Activated effector memory CD4-positive, alpha-beta T cell treated with anti-CD3 and anti-CD28 coated beads, Interleukin-2, amount 50 U/mL, for 16 hours (primary cell): ENCODE measurements at regions not wholly inside any gene's neighbourhood (a gene's known extent, or its start where the extent isn't known, plus 50 kb on each side); places are given as distances from the start of the nearest gene placed in this dataset.
A peak's percentile ranks its signal among the peaks of the same experiment; 100 is the strongest.

ENCODE experiments used
- DNase-seq: peaks from one replicate; pipeline ENCODE4 v3.0.0-alpha.2; 2020

DNA sequence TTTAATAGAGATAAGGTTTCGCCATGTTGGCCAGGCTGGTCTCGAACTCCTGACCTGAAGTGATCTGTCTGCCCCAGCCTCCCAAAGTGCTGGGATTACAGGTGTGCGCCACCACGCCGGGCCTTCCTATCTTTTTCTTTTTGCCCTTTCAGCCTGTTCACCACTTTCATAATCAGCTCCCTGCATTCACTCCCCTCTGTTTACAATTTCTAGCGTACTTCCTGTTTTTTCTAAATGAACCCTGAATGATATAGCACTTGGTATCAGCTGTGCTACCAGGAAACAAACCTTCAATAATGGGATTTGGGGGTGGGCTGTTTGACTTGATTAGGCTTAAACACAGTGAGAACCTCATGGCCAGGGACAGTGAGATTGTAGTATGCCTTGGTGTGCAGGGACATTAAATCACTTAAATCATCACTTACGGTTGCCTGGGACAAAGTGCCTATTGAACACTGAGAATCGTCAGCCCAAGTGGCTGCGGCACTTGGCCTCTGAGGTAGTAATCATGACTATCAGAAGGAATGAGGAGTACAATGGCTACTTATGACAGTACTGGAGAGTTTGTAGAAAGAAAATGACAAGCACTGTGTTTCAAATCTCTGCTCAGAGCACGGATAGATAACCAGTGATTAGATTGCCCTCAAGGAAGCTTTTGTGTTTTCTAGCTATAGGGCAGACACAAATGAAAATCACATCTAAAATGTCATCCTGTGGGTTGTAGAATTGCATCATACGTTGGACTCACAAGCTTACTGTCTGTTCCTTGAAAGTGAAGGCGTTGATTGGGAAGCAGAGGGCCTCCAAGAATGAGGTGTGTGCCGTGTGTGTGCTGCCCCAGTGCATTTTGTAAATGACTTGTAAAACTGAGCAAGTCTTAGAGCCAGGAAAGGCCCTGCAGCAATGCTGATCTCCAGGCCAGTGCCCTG lies 661.8 kb downstream of the MATN1 start:
- DNase-seq, result no peak

- no peak for DNase-seq
Observed at GRCh38 chr1:30060738-30061137, 662.6 kb downstream of the MATN1 start.

- DNase-seq, result no peak
Observed at GRCh38 chr1:30058970-30059369, 664.4 kb downstream of the MATN1 start.

- DNase-seq, result peak; percentile 12
Observed at GRCh38 chr1:30054126-30054525, 669.3 kb downstream of the MATN1 start.

DNA sequence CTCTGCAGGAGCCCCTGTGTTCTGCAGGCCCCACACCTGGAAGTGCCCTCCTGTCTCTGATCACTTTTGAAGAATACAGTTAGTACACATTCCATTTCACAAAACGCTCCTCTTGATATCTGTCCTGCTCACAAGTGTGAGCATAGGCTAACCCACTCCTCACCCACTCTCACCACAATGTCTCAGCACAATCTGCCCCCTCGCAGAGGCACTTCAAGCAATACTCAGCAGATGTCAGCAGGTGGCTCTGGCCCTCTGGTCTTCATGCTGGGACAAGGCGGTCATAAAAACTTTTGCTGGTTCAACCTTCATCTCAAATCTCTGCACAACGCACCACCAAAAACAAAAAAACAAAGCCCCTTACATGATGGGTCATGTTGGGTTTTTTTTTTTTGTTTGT lies 671.2 kb downstream of the MATN1 start:
- peak; percentile 16 for DNase-seq

DNA sequence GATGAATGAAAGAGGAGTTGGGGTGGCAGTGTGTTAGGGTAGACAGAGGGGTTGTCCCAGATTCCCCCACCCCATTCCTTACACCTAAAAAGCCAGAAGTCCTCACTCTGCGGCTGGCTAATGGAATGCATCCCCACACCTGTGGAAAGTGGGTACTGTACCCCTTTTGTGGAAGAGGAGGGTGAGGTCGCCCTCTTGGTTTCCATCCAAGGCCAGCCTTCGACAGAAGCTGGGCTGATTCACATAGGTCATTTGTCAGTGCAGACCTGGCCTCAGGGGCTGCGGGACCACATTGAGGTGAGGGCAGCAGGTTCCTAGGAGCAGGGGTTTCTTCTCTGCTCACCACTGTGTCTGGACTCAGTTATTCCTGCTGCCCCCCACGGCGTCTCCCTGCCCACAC lies 671.6 kb downstream of the MATN1 start:
- peak; percentile 54 for DNase-seq

DNA sequence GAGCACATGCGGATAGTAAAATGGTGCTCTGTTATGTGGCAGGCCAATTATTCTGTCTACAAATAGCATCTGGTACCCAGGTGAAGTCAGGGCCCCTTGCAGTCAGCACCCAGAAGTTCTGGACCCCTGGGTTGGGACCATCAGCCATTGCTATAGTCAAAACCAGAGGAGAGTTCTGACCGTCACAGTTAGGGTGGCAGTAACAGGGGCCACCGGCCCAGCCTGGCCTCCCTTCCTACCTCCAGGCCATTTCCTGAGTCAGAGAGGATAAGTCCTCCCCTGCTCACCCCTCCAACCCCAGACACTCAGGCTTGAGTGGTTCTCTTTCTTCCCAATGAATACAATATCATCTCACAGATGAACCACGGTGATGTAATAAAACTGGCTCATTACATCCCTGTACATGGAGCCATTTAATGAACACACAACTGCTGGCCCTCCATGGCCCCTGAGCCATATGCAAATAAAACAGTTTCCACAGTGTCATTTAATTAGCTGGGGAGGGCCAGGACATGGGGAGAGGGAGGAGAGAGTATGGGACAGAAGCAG lies 673.6 kb downstream of the MATN1 start:
- DNase-seq, result peak; percentile 17

- DNase-seq, result peak; percentile 47
Observed at GRCh38 chr1:30048905-30049304, 674.5 kb downstream of the MATN1 start.

DNA sequence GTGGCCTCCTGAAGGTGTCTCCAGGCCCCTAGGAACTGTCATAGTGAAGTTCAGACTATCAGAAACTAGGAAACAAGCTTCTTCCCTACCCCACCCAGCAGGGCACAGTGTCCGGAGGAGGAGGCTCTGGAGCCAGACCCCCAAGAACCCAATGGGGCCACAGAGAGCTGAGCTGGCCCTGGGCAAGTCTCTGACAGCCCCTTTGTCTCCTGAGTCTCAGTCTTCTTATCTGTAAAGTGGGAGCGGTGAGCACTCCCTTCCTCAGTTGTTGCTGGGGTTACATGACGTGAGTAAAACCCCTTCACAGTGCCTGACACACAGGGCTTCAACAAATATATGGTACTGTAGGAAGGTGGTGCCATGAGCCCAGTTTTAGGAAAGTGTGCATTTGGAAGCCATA lies 675.8 kb downstream of the MATN1 start:
- peak; percentile 45 for DNase-seq

DNA sequence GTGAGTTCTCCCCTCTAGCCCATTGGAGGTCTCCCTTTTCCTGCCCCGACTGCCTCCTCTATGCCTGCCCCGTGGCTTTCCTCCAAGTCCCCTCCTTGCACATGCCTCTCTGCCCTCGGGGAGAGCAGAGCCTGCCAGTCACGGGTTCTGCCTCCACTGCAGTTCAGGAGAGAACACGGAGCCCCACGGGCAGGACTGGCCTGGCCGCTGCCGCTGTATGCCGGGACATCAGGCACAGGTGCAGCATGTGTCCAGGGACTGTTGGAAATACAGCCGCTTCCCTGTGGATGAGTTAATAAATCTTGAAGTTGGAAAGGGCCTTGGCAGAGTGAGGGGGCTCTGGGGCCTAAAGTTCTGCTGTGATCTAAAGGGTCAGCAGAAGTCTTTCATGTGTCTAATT lies 676.6 kb downstream of the MATN1 start:
- peak; percentile 38 for DNase-seq

GRCh38 chr1:30045304-30046090 lies 677.9 kb downstream of the MATN1 start:
- no peak for DNase-seq

- DNase-seq, result no peak
Observed at GRCh38 chr1:30044656-30045144, 678.7 kb downstream of the MATN1 start.

DNA sequence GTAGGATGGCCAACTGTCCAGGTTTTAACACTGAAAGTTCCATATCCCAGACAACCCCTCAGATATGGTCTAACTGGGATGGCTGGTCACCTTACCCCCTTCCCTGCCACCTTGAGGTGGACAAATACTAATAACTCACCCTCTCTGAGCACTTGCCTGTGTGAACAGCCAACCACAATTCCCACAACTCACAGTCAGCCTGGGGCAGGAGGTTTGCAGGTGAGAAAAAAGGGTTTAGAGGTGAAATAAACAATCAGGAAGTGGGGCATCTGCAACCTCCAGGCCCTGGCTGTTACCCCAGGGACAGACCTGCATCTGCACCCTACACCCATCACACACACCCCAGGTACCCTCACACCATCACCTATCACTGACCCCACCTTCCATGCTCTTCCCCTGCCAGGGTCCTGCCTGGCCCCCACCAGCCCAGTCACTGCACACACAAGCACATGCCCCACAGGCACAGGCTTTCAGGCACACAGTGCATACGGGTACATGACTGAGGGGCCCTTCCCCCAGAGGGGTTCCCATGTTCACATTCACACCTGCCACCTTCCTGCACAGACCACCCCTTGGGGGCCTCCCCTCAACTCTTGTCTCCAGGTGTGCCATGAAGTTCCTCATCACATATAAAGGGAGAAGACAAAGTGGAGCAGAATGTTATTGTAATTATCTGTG lies 679.5 kb downstream of the MATN1 start:
- DNase-seq, result no peak

DNA sequence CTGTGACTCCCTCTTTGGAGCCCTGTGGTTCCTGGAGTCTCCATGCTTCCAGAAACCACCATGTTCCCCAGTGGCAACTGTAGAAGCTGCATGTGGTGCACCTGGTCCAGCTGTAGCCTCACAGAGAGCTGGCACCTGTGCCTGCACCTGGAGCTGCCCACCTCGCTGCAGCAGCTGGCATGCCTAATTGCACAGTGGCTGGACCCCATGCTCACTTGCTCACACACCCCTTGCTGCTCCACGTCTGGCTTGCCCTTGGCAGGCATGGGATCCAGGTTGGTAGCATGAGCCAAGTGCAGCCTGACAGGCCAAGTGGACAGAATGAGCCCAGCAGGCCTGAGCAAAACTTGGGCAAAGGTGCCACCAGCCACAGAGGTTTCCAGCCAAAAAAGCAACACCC lies 680.1 kb downstream of the MATN1 start:
- no peak for DNase-seq

DNA sequence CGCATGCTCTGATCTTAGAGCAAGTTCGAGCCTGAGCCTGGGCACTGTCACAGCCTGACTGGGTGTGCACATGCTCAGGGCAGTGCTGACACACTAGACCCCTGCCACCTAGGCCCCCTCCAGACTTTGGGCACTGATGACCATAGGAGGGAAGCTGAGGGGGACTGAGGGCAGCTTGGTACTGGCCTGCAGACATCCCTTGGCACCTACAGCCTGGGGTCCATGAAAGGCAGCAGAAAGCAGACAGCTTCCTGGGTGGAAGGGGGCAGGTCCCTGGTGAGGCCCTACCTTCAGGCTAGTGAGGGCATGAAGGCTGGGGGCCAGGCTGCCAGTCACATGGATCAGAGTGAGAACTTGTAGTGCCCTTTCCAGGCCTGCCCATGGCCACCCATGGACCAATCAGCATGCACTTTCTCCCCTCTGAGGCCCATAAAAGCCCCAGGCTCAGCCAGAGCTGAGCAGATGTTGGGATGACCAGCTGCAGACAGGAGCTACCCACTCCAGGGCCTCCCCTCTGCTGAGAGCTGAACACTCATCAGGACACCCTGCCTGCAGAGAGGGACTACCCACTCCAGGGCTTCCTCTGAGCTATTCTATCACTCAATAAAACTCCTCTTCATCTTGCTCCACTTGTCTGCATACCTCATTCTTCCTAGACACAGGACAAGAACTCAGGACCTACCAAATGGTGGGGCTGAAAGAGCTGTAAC lies 680.8 kb downstream of the MATN1 start:
- DNase-seq, result no peak

GRCh38 chr1:30041741-30042437 lies 681.5 kb downstream of the MATN1 start:
- DNase-seq, result no peak

GRCh38 chr1:30040081-30041019 lies 683.0 kb downstream of the MATN1 start:
- DNase-seq, result no peak

DNA sequence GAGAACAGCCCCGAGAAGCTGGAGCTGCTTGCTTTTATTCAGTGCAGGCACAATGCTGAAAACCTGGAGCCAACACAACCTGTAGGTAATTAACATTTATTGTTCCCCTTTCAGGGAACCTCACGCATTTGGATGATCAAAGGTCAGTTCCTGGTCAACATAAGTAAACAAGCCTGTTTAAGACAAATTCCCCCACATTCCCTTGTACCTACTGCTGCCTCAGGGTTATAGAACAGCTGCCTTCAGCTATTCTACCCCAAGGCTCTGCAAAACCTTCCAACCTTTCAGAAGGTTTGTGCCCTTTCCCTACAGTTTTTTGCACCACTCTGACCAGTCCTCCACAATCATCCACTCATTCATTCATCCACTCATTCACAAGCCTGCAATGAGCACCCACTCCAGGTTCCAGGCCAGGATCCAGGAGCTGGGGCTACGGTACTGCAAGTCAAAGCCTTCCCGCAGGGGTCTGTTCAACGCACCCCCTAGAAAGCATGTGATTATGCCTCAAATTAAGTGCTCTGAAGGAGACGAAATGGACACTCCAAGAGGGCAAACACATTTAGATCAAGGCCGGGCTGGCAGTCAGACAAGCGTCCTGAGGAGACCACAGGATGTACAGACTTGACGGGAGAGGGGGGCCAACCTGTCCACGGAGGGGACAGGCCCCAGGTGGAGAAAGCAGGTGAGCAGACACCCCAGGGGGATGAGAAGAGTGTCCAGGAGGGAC lies 683.9 kb downstream of the MATN1 start:
- no peak for DNase-seq

DNA sequence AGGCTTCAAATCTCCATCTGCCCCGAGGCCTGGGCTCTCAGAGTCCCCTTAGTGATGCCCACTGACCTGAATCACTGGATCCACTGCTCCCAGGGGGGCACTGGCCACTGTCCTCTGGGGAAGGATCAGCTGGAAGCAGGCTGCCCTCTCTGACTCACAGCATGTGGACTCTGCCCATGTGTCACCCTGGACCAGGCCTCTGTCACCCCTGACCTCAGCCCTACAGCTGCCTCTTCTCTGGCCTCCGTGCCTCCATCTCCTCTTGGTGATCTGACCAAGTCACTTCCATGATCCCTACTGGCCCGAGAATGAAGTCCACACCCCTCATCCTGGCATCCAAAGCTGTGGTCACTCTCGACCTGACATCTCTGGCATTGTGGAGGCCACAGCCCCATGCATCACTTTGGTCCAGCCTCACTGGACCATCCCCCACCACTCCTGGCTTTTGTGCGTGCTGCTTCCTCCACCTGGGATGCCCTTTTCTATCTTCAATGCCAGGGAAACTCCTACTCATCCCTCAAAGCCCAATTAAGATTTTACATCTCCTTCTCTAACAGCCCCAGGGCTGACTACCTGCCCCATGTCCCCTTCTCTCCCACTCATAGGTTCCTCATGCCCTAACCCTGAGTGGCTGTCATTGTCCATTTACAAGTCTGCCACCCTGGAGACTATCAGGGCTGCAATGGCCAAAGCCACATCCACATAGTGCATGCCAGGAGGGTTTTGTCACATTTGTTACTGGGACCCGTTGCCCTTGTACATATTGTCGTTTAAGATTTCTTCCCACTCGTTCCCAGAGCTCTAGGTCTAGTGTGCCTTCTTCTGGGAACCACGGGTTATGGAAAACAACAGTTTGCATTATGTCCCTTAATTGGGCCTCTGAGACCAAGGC lies 685.0 kb downstream of the MATN1 start:
- no peak for DNase-seq
